HCT116 (cell line): ENCODE measurements at regions not wholly inside any gene's neighbourhood (a gene's known extent, or its start where the extent isn't known, plus 50 kb on each side); places are given as distances from the start of the nearest gene placed in this dataset.

Source experiments
- CTCF ChIP-seq, 3 experiments: fragments of 200-600 bp in 1 of 3; sonication (generic) in 1 of 3; IDR thresholded peaks in 2 of 3; conservative IDR thresholded peaks in 1 of 3; 2 replicates each; pipeline ENCODE4 v1.5.1; 2012 to 2017; ENCODE audit warnings: low read depth in 2 of 3, low read length in 2 of 3, antibody characterized with exemption in 1 of 3, borderline replicate concordance in 1 of 3, control low read depth in 1 of 3, mild to moderate bottlenecking in 1 of 3, mixed read lengths in 1 of 3, mixed run types in 1 of 3, moderate library complexity in 1 of 3; ENCODE audit not compliant: insufficient read depth in 1 of 3
- EZH2 ChIP-seq: fragments of 200-600 bp; sonication (generic); IDR thresholded peaks from 2 replicates; pipeline ENCODE4 v1.6.1; 2017; ENCODE audit warnings: antibody characterized with exemption, mixed run types
- EZH2phosphoT487 ChIP-seq: fragments of 200-600 bp; IDR thresholded peaks from 2 replicates; pipeline ENCODE4 v1.6.1; 2018; ENCODE audit warnings: antibody characterized with exemption, borderline replicate concordance
- POLR2A ChIP-seq: IDR thresholded peaks from 2 replicates; pipeline ENCODE4 v1.7.0; 2011; ENCODE audit warnings: borderline replicate concordance; ENCODE audit not compliant: insufficient read depth, insufficient read length; ENCODE audit errors: extremely low read depth
- POLR2AphosphoS5 ChIP-seq: IDR thresholded peaks from 2 replicates; pipeline ENCODE4 v1.6.1; 2011; ENCODE audit warnings: mild to moderate bottlenecking, low read depth, low read length, moderate library complexity
- RAD21 ChIP-seq: IDR thresholded peaks from 2 replicates; pipeline ENCODE4 v1.6.1; 2012; ENCODE audit warnings: low read depth, mild to moderate bottlenecking
- SRF ChIP-seq: IDR thresholded peaks from 2 replicates; pipeline ENCODE4 v1.6.1; 2012; ENCODE audit warnings: low read depth

GRCh38 chr4:63393544-63393943 is 1015.7 kb downstream of the TECRL start:
- no peak for TF ChIP-seq POLR2AphosphoS5
- TF ChIP-seq CTCF (IDR thresholded peaks at IDR 0.05 in 2 of 3, conservative IDR thresholded peaks at IDR 0.05 in 1 of 3; ENCODE audit: borderline replicate concordance in 1 of 3, insufficient read depth in 1 of 3, low read depth in 2 of 3, low read length in 2 of 3): no peak
- TF ChIP-seq RAD21: no peak
- no peak for TF ChIP-seq SRF
- no peak for TF ChIP-seq EZH2phosphoT487
- TF ChIP-seq EZH2: no peak
- TF ChIP-seq POLR2A: no peak
